GM18502 (cell line): ENCODE measurements at regions not wholly inside any gene's neighbourhood (a gene's known extent, or its start where the extent isn't known, plus 50 kb on each side); places are given as distances from the start of the nearest gene placed in this dataset.
A peak's percentile ranks its signal among the peaks of the same experiment; 100 is the strongest.
"Not testable (repeated sequence)": the region's sequence is repeated elsewhere in the genome, so short reads cannot be mapped to it uniquely, and the experiment has no call there.

Source experiments
- ATAC-seq: cut with Tn5 transposase; IDR thresholded peaks from one replicate; pipeline ENCODE4 v1.9.1; 2021; ENCODE audit warnings: mild to moderate bottlenecking; ENCODE audit not compliant: unreplicated experiment, poor library complexity

GRCh38 chr5:62231576-62231975 is 74.4 kb upstream of the KIF2A start:
- ATAC-seq: no peak

- not testable (repeated sequence) for ATAC-seq
Measured at GRCh38 chr5:62232218-62232617, 73.8 kb upstream of the KIF2A start.

GRCh38 chr5:62233083-62234046 is 72.6 kb upstream of the KIF2A start:
- ATAC-seq: peak; percentile 77

GRCh38 chr5:62236593-62236992 is 69.4 kb upstream of the KIF2A start:
- peak; percentile 41 for ATAC-seq

- not testable (repeated sequence) for ATAC-seq
Measured at GRCh38 chr5:62237944-62238343, 68.1 kb upstream of the KIF2A start.

- not testable (repeated sequence) for ATAC-seq
Measured at GRCh38 chr5:62238584-62238983, 67.4 kb upstream of the KIF2A start.

GRCh38 chr5:62240494-62240893 is 65.5 kb upstream of the KIF2A start:
- ATAC-seq: not testable (repeated sequence)

- not testable (repeated sequence) for ATAC-seq
Measured at GRCh38 chr5:62242000-62242399, 64.0 kb upstream of the KIF2A start.

- ATAC-seq: not testable (repeated sequence)
Measured at GRCh38 chr5:62243046-62243445, 63.0 kb upstream of the KIF2A start.

- not testable (repeated sequence) for ATAC-seq
Measured at GRCh38 chr5:62248192-62248591, 57.8 kb upstream of the KIF2A start.

- ATAC-seq: not testable (repeated sequence)
Measured at GRCh38 chr5:62250085-62250484, 55.9 kb upstream of the KIF2A start.

- not testable (repeated sequence) for ATAC-seq
Measured at GRCh38 chr5:62250919-62251318, 55.1 kb upstream of the KIF2A start.

GRCh38 chr5:62252519-62252918 is 53.5 kb upstream of the KIF2A start:
- ATAC-seq: not testable (repeated sequence)

- not testable (repeated sequence) for ATAC-seq
Measured at GRCh38 chr5:62255551-62255950, 50.5 kb upstream of the KIF2A start.

GRCh38 chr5:62256161-62257019 is 49.6 kb upstream of the KIF2A start:
- ATAC-seq: peak; percentile 78
